ENCODE measurements at regions not wholly inside any gene's neighbourhood (a gene's known extent, or its start where the extent isn't known, plus 50 kb on each side); places are given as distances from the start of the nearest gene placed in this dataset.

DNA sequence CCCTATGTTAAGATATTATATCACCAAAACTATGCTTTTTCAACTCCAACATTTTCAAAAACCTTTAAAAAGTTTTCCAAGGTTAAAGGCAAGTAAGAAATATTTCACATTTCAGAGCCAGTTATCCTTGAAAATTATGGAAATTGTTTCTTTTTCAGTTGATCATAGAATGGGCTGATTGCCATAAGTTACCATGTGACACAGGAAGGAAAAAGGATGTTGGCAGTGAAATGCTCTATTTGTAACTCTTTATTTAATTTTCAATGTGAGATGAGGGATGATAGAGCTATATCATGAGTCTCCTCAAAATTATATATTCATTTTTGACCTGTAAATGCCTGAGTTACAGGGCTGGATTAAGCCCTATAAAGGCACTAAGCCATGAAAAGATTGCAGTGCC, 93.0 kb upstream of the PLS3 start:
- intact Hi-C loops (cut with DNase I): no loop called here

DNA sequence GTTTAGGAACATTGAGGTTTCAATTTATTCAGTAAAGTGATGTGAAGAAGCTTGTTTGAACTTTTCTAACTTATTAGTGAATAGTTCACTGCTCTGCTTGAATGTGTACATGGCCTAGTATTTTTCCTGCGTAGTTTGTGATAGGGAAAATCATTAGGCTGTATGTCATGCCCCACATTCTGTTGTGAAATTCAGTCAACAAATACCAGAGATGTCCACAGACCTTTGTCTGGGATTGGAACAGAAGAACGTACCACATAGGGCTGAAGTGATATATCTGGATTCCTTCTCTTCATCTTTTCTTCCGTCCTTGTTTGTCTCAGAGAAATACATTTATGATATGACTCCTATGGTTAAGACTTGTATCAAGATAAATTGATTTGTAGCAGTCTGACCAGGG, 88.8 kb upstream of the PLS3 start:
- intact Hi-C loops (cut with DNase I): no loop called here
- DNase-seq (ENCODE audit: low spot score): no peak

More for the DNA sequence above, 93.0 kb upstream of the PLS3 start:
- DNase-seq (ENCODE audit: low spot score): no peak

GRCh38 chrX:115486510-115486909, 74.5 kb upstream of the PLS3 start:
- intact Hi-C loops (cut with DNase I): no loop called here
- no peak for DNase-seq (ENCODE audit: low spot score)

GRCh38 chrX:115487608-115488007, 73.4 kb upstream of the PLS3 start:
- no peak for DNase-seq (ENCODE audit: low spot score)
- intact Hi-C loops (cut with DNase I): no loop called here

- DNase-seq (ENCODE audit: low spot score): no peak
- intact Hi-C loops (cut with DNase I): no loop called here
These were observed 70.2 kb upstream of the PLS3 start for GRCh38 chrX:115490814-115491213.

DNA sequence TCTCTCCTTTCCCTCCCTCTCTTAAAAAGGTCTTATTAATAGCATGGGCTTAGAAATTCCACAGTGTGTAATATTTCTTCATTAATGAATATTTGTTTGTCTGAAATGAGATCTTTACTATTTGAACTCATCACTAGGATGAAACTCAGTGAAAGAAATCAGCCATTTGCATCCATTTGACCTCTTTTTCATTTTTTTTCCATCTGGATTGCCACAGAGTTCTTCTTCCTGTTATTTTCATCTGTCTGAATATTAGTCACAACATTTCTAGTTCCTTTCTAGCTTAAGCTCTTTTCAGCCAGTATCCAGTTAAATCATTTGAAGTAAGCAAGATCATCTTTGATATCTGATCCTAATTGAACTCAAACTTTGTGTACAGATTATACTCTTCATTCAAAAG, 69.2 kb upstream of the PLS3 start:
- intact Hi-C loops (cut with DNase I): no loop called here
- no peak for DNase-seq (ENCODE audit: low spot score)

DNA sequence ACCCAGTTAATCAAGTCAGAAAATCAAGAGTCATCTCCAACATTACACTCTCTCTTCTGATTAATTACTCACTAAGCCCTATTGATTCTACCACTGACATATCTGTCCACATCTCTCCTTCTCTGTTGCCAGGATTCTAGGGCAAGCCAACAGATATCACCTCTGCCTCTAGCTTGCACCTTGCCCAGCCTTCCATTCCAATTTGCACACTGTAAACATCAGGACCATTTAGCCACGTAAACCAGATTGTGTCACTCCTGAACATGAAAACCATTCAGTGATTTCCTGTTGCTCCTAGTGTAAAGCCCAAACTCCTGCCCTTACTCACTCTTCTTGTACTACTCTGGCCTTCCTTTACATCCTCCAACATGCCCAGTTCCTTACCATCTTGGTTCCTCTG, 68.0 kb upstream of the PLS3 start:
- intact Hi-C loops (cut with DNase I): no loop called here
- DNase-seq (ENCODE audit: low spot score): no peak

GRCh38 chrX:115494161-115494560, 66.8 kb upstream of the PLS3 start:
- intact Hi-C loops (cut with DNase I): no loop called here
- no peak for DNase-seq (ENCODE audit: low spot score)

- no peak for DNase-seq (ENCODE audit: low spot score)
- intact Hi-C loops (cut with DNase I): no loop called here
These were observed 61.7 kb upstream of the PLS3 start for GRCh38 chrX:115499112-115499805.

DNA sequence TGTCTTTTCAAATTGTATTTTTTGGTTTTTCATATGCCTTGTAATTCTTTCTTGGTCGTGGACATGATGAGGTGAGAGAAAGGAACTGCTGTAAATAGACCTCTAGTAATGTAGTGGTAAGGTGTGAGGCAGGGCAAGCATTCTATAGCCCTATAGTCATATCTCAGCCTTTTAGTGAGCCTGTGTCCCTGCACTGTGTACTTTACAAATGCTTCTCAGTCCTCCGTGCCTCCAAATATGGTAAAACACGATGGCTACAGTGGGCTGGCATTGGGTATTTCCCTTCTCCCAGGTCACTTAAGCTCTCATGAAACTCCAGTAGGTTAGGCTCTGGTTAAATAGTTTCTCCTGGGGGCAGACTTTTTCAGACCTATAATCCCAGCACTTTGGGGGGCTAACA, 57.9 kb upstream of the PLS3 start:
- intact Hi-C loops (cut with DNase I): no loop called here
- no peak for DNase-seq (ENCODE audit: low spot score)

GRCh38 chrX:115504167-115504566, 56.8 kb upstream of the PLS3 start:
- intact Hi-C loops (cut with DNase I): no loop called here
- DNase-seq (ENCODE audit: low spot score): no peak

All from posterior vena cava (tissue), 2 donors.